HL-60 (cell line): ENCODE measurements at regions not wholly inside any gene's neighbourhood (a gene's known extent, or its start where the extent isn't known, plus 50 kb on each side); places are given as distances from the start of the nearest gene placed in this dataset.

Source experiments
- DNase-seq, 2 experiments: peaks; one replicate each; pipeline ENCODE4 v3.0.0-alpha.2; 2010 to 2020; ENCODE audit warnings: low read depth in 1 of 2, low spot score in 1 of 2
- H3K27ac ChIP-seq: fragments of 250-450 bp; sonication (Bioruptor Pico); replicated peaks from 2 replicates; pipeline ENCODE4 v1.5.1; 2020; ENCODE audit warnings: mild to moderate bottlenecking, moderate library complexity
- H3K27me3 ChIP-seq: fragments of 250-450 bp; sonication (Bioruptor Pico); 2 replicates; pipeline ENCODE4 v1.5.1; 2021; ENCODE audit warnings: mild to moderate bottlenecking, moderate library complexity; ENCODE audit not compliant: insufficient read depth, poor library complexity, severe bottlenecking
- H3K4me3 ChIP-seq: replicated peaks from 2 replicates; pipeline ENCODE4 v1.5.1; 2011; ENCODE audit warnings: mild to moderate bottlenecking, control low read depth, low read length; ENCODE audit not compliant: insufficient read depth
- GABPA ChIP-seq: IDR thresholded peaks from 2 replicates; pipeline ENCODE4 v1.6.1; 2012; ENCODE audit warnings: low read depth
- POLR2AphosphoS5 ChIP-seq: IDR thresholded peaks from 2 replicates; pipeline ENCODE4 v1.6.1; 2012; ENCODE audit warnings: low read depth
- SPI1 ChIP-seq: IDR thresholded peaks from 2 replicates; pipeline ENCODE4 v1.6.1; 2012; ENCODE audit warnings: low read depth, mild to moderate bottlenecking, borderline replicate concordance
- TF ChIP-seq, protein P1 (sequence below): IDR thresholded peaks from one replicate; pipeline ENCODE4 v1.5.1; 2011; ENCODE audit warnings: low read length, control low read depth, inconsistent platforms; ENCODE audit not compliant: insufficient read depth
- TF ChIP-seq, protein P2 (sequence below): IDR thresholded peaks from 2 replicates; pipeline ENCODE4 v1.6.1; 2012; ENCODE audit warnings: low read depth; ENCODE audit not compliant: insufficient replicate concordance

- H3K27ac ChIP-seq: no peak overlapping the region
- no peak for DNase-seq
- TF ChIP-seq SPI1: no peak
- TF ChIP-seq POLR2AphosphoS5: no peak
- TF ChIP-seq, protein P1, sequence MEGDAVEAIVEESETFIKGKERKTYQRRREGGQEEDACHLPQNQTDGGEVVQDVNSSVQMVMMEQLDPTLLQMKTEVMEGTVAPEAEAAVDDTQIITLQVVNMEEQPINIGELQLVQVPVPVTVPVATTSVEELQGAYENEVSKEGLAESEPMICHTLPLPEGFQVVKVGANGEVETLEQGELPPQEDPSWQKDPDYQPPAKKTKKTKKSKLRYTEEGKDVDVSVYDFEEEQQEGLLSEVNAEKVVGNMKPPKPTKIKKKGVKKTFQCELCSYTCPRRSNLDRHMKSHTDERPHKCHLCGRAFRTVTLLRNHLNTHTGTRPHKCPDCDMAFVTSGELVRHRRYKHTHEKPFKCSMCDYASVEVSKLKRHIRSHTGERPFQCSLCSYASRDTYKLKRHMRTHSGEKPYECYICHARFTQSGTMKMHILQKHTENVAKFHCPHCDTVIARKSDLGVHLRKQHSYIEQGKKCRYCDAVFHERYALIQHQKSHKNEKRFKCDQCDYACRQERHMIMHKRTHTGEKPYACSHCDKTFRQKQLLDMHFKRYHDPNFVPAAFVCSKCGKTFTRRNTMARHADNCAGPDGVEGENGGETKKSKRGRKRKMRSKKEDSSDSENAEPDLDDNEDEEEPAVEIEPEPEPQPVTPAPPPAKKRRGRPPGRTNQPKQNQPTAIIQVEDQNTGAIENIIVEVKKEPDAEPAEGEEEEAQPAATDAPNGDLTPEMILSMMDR: no peak
- TF ChIP-seq, protein P2, sequence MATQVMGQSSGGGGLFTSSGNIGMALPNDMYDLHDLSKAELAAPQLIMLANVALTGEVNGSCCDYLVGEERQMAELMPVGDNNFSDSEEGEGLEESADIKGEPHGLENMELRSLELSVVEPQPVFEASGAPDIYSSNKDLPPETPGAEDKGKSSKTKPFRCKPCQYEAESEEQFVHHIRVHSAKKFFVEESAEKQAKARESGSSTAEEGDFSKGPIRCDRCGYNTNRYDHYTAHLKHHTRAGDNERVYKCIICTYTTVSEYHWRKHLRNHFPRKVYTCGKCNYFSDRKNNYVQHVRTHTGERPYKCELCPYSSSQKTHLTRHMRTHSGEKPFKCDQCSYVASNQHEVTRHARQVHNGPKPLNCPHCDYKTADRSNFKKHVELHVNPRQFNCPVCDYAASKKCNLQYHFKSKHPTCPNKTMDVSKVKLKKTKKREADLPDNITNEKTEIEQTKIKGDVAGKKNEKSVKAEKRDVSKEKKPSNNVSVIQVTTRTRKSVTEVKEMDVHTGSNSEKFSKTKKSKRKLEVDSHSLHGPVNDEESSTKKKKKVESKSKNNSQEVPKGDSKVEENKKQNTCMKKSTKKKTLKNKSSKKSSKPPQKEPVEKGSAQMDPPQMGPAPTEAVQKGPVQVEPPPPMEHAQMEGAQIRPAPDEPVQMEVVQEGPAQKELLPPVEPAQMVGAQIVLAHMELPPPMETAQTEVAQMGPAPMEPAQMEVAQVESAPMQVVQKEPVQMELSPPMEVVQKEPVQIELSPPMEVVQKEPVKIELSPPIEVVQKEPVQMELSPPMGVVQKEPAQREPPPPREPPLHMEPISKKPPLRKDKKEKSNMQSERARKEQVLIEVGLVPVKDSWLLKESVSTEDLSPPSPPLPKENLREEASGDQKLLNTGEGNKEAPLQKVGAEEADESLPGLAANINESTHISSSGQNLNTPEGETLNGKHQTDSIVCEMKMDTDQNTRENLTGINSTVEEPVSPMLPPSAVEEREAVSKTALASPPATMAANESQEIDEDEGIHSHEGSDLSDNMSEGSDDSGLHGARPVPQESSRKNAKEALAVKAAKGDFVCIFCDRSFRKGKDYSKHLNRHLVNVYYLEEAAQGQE: no peak
- TF ChIP-seq GABPA: no peak
- no peak overlapping the region for H3K4me3 ChIP-seq
- H3K27me3 ChIP-seq: peaks cover 19% of the 10 kb centered on the region
Observed at GRCh38 chr18:59813942-59814341, 85.9 kb upstream of the PMAIP1 start.

DNA sequence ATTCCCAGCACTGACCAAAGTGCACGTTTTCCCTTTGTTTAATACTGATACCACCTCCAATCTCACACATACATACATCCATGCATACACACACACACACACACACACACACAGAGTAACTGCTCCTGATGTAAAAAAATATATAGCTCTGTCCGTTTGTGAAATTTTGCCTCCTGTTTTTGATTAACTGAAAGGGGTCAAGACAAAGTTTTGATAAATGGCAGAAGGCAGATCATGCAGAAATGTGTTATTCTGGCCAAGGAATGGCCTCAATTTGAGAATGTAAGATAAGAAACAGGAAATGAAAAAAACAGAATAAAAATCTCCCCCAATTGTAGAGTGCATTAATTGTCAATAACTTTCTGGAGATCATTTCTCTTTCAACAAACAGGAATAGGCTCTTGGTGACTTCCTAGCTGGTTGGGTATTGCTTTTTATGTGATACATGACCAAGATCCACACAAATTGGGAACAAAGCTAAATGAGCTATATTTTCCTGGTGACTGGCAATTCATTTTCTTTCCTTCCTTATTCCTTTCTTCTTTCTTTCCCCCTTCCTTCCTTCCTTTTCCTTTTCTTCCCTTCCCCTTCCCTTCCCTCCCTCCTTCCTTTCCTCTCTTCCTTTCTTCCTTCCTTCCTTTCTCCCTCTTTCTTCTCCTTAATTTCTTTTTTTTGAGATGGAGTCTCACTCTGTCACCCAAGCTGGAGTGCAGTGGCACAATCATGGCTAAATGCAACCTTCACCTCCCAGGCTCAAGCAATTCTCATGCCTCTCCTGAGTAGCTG, 88.9 kb upstream of the PMAIP1 start:
- no peak for DNase-seq
- Histone ChIP-seq H3K27me3 (peaks cover 19% of the 10 kb centered on the region), H3K4me3 (no peak overlapping the region), H3K27ac (no peak overlapping the region)
- TF ChIP-seq, protein P2: no peak
- no peak for TF ChIP-seq GABPA
- TF ChIP-seq, protein P1: no peak
- TF ChIP-seq SPI1: no peak
- no peak for TF ChIP-seq POLR2AphosphoS5

GRCh38 chr18:59810183-59810582, 89.6 kb upstream of the PMAIP1 start:
- Histone ChIP-seq H3K27ac (no peak overlapping the region), H3K27me3 (peaks cover 19% of the 10 kb centered on the region), H3K4me3 (no peak overlapping the region)
- TF ChIP-seq POLR2AphosphoS5: no peak
- TF ChIP-seq, protein P1: no peak
- TF ChIP-seq, protein P2: no peak
- no peak for TF ChIP-seq SPI1
- no peak for TF ChIP-seq GABPA
- DNase-seq: no peak
